Endothelial cell of umbilical vein (primary cell): ENCODE measurements at regions not wholly inside any gene's neighbourhood (a gene's known extent, or its start where the extent isn't known, plus 50 kb on each side); places are given as distances from the start of the nearest gene placed in this dataset.

ENCODE experiments used
- BruUV-seq: library from RNA; stranded (reverse); fragments of 400-500 nt; replicated peaks from 2 replicates; lab custom pipeline; 2021; lab: Mats Ljungman, UMichigan
- CTCF ChIA-PET: fragments of 300-600, 350-600 bp; sonication (Branson Sonifier 250); formaldehyde crosslinking; loops from one replicate; lab custom pipeline; 2021; ENCODE audit warnings: antibody characterized with exemption, inconsistent platforms; lab: Charles Lee
- POLR2A ChIA-PET: fragments of 300-600, 350-600 bp; sonication (Branson Sonifier 250); formaldehyde crosslinking; loops from one replicate; lab custom pipeline; 2021; ENCODE audit warnings: antibody characterized with exemption, inconsistent platforms; lab: Charles Lee
- DNase-seq: peaks from one replicate; pipeline ENCODE4 v3.0.0-alpha.2; 2011; ENCODE audit warnings: low read depth, low spot score
- FAIRE-seq: peaks from 2 replicates; lab custom pipeline; 2011; peaks lifted over from hg19 to GRCh38; lab: Jason Lieb, UNC
- H2AFZ ChIP-seq: 2 replicates; pipeline ENCODE4 v1.6.0; 2012; ENCODE audit warnings: low read depth, low read length, control low read depth, inconsistent platforms
- H3K27ac ChIP-seq: 2 replicates; pipeline ENCODE4 v1.5.1; 2011; ENCODE audit warnings: low read depth, mild to moderate bottlenecking, control low read depth, low read length, moderate library complexity; ENCODE audit not compliant: insufficient read depth
- H3K27me3 ChIP-seq, 2 experiments: 2 replicates each; pipeline versions ENCODE4 v1.6.0 to v1.6.1; 2011; ENCODE audit warnings: low read length in 2 of 2, mixed read lengths in 1 of 2; ENCODE audit not compliant: control insufficient read depth in 2 of 2, insufficient read depth in 2 of 2
- H3K36me3 ChIP-seq, 2 experiments: 2 replicates in 1 of 2; 3 replicates in 1 of 2; pipeline ENCODE4 v1.5.1; 2011; ENCODE audit warnings: low read length in 2 of 2, mild to moderate bottlenecking in 1 of 2, moderate library complexity in 1 of 2; ENCODE audit not compliant: control insufficient read depth in 2 of 2, insufficient read depth in 2 of 2; ENCODE audit errors: extremely low read depth in 1 of 2
- H3K4me1 ChIP-seq: 3 replicates; pipeline ENCODE4 v1.5.1; 2011; ENCODE audit warnings: mild to moderate bottlenecking, low read length; ENCODE audit not compliant: control insufficient read depth, insufficient read depth; ENCODE audit errors: extremely low read depth
- H3K4me2 ChIP-seq: 2 replicates; pipeline ENCODE4 v1.6.1; 2011; ENCODE audit warnings: low read length, control low read depth, mixed read lengths; ENCODE audit not compliant: insufficient read depth
- H3K4me3 ChIP-seq, 3 experiments: fragments of 200-600 bp in 1 of 3; sonication (generic), shearing (Covaris generic) in 1 of 3; replicated peaks in 1 of 3; 2 replicates each; pipeline ENCODE4 v1.5.1; 2011 to 2016; ENCODE audit warnings: control low read depth in 3 of 3, low read length in 3 of 3, mild to moderate bottlenecking in 2 of 3, inconsistent platforms in 1 of 3, low read depth in 1 of 3, moderate library complexity in 1 of 3; ENCODE audit not compliant: insufficient read depth in 1 of 3
- H3K79me2 ChIP-seq: 2 replicates; pipeline ENCODE4 v1.6.0; 2012; ENCODE audit warnings: low read length, inconsistent platforms; ENCODE audit not compliant: control insufficient read depth, insufficient read depth
- H3K9ac ChIP-seq: replicated peaks from 2 replicates; pipeline ENCODE3; 2011; ENCODE audit warnings: low read length, control low read depth; ENCODE audit not compliant: insufficient read depth; ENCODE audit errors: extremely low read depth
- H3K9me1 ChIP-seq: replicated peaks from 3 replicates; pipeline ENCODE4 v1.6.0; 2011; ENCODE audit warnings: mild to moderate bottlenecking, low read length; ENCODE audit not compliant: control insufficient read depth, insufficient read depth; ENCODE audit errors: extremely low read depth
- H3K9me3 ChIP-seq: replicated peaks from 2 replicates; pipeline ENCODE4 v1.5.1; 2012; ENCODE audit warnings: low read length, inconsistent platforms; ENCODE audit not compliant: control insufficient read depth, insufficient read depth
- H4K20me1 ChIP-seq: replicated peaks from 2 replicates; pipeline ENCODE3; 2011; ENCODE audit warnings: mild to moderate bottlenecking, low read length; ENCODE audit not compliant: control insufficient read depth, insufficient read depth; ENCODE audit errors: extremely low read depth
- CTCF ChIP-seq, 2 donors: IDR thresholded peaks; 1 replicate in 1 of 2; 2 replicates in 1 of 2; pipeline ENCODE4 v1.5.1; 2011; ENCODE audit warnings: low read length in 2 of 2, mild to moderate bottlenecking in 2 of 2, moderate library complexity in 2 of 2, control low read depth in 1 of 2, inconsistent platforms in 1 of 2, low read depth in 1 of 2; ENCODE audit not compliant: insufficient read depth in 1 of 2; ENCODE audit errors: extremely low read depth in 1 of 2
- EZH2 ChIP-seq: IDR thresholded peaks from 2 replicates; pipeline ENCODE4 v1.6.1; 2012; ENCODE audit warnings: borderline replicate concordance, low read depth, mild to moderate bottlenecking, moderate library complexity, low read length, inconsistent platforms; ENCODE audit not compliant: severe bottlenecking
- FOS ChIP-seq: IDR thresholded peaks from 2 replicates; pipeline ENCODE4 v1.6.1; 2011; ENCODE audit warnings: mild to moderate bottlenecking, low read length, moderate library complexity, borderline replicate concordance; ENCODE audit not compliant: insufficient read depth
- GATA2 ChIP-seq: IDR thresholded peaks from 2 replicates; pipeline ENCODE4 v1.7.0; 2011; ENCODE audit warnings: low read depth, mild to moderate bottlenecking, moderate library complexity, mixed read lengths, low read length; ENCODE audit not compliant: insufficient read length, insufficient read depth
- JUN ChIP-seq: IDR thresholded peaks from 2 replicates; pipeline ENCODE4 v1.6.1; 2011; ENCODE audit warnings: borderline replicate concordance, low read depth; ENCODE audit not compliant: insufficient read length, insufficient read depth
- MYC ChIP-seq: IDR thresholded peaks from one replicate; pipeline ENCODE4 v1.6.1; 2011; ENCODE audit warnings: mild to moderate bottlenecking, low read depth, low read length
- POLR2A ChIP-seq: IDR thresholded peaks from 2 replicates; pipeline ENCODE4 v1.6.1; 2012; ENCODE audit warnings: low read depth, mild to moderate bottlenecking, control low read depth, low read length
- POLR2AphosphoS5 ChIP-seq: IDR thresholded peaks from 2 replicates; pipeline ENCODE4 v1.6.1; 2012; ENCODE audit warnings: low read depth, mild to moderate bottlenecking, control low read depth, low read length, moderate library complexity; ENCODE audit not compliant: insufficient read depth
- dilution Hi-C: fragments of 300-500 bp; cut with MboI; formaldehyde crosslinking; loops from one replicate; pipeline ENCODE4 v1.15.0; 2019; ENCODE audit warnings: low sequenced_read_pairs; ENCODE audit not compliant: extremely low pct_ligation_motif_present
- intact Hi-C: fragments of 100-400 bp; cut with micrococcal nuclease; formaldehyde crosslinking; loops from one replicate; pipeline ENCODE4 v1.10.0; 2022
- TF ChIP-seq, protein P1 (sequence below): IDR thresholded peaks from 2 replicates; pipeline ENCODE4 v1.6.1; 2011; ENCODE audit not compliant: insufficient read depth, insufficient read length

GRCh38 chr1:57839526-57839925 lies 415.7 kb upstream of the DAB1 start:
- Histone ChIP-seq H3K36me3 (no peaks in the 10 kb centered on the region), H3K4me2 (no peak overlapping the region), H3K4me3 (no peak overlapping the region), H3K9me1 (no peaks in the 10 kb centered on the region), H2AFZ (no peak overlapping the region), H3K9me3 (peaks cover 2% of the 10 kb centered on the region), H3K27me3 (no peaks in the 10 kb centered on the region), H3K79me2 (no peaks in the 10 kb centered on the region), H3K9ac (no peak overlapping the region), H4K20me1 (no peaks in the 10 kb centered on the region), H3K4me1 (no peaks in the 10 kb centered on the region), H3K27ac (no peak overlapping the region)
- TF ChIP-seq FOS (no peak), POLR2A (no peak), CTCF (IDR thresholded peaks at IDR 0.05; ENCODE audit: extremely low read depth in 1 of 2, insufficient read depth in 1 of 2, low read depth in 1 of 2, low read length in 2 of 2) (no peak), EZH2 (no peak), MYC (no peak), GATA2 (no peak), POLR2AphosphoS5 (no peak), JUN (no peak)
- TF ChIP-seq, protein P1, sequence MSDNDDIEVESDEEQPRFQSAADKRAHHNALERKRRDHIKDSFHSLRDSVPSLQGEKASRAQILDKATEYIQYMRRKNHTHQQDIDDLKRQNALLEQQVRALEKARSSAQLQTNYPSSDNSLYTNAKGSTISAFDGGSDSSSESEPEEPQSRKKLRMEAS: no peak
- no peak for FAIRE-seq
- dilution Hi-C loops: no loop called here
- intact Hi-C loops: no loop called here
- no TSS peak for BruUV-seq
- ChIA-PET POLR2A (no interaction called here), CTCF (no interaction called here)
- DNase-seq: no peak
